Brain microvascular endothelial cell (primary cell): ENCODE measurements at regions not wholly inside any gene's neighbourhood (a gene's known extent, or its start where the extent isn't known, plus 50 kb on each side); places are given as distances from the start of the nearest gene placed in this dataset.
"Not testable (repeated sequence)": the region's sequence is repeated elsewhere in the genome, so short reads cannot be mapped to it uniquely, and the experiment has no call there.

Source experiments
- DNase-seq: peaks from one replicate; pipeline ENCODE4 v3.0.0-alpha.2; 2020
- H3K27ac ChIP-seq: fragments of 250-450 bp; sonication (Bioruptor Pico); 2 replicates; pipeline ENCODE4 v1.5.1; 2020; ENCODE audit warnings: mild to moderate bottlenecking, moderate library complexity
- H3K27me3 ChIP-seq: fragments of 250-450 bp; sonication (Bioruptor Pico); replicated peaks from 2 replicates; pipeline ENCODE4 v1.5.1; 2020; ENCODE audit warnings: mild to moderate bottlenecking
- H3K36me3 ChIP-seq: fragments of 250-450 bp; sonication (Bioruptor Pico); replicated peaks from 2 replicates; pipeline ENCODE4 v1.5.1; 2020; ENCODE audit warnings: mild to moderate bottlenecking
- H3K4me3 ChIP-seq: 2 replicates; pipeline ENCODE4 v1.5.1; 2011; ENCODE audit warnings: low read depth, mild to moderate bottlenecking, control low read depth, low read length, moderate library complexity
- CTCF ChIP-seq: IDR thresholded peaks from 2 replicates; pipeline ENCODE4 v1.5.1; 2011; ENCODE audit warnings: low read depth, mild to moderate bottlenecking, moderate library complexity, low read length, control low read depth, inconsistent platforms; ENCODE audit errors: missing control alignments
- in situ Hi-C: cut with HindIII; loops from 2 replicates; pipeline ENCODE4 v1.10.0; 2017; ENCODE audit warnings: low sequenced_read_pairs, low pct_ligation_motif_present

DNA sequence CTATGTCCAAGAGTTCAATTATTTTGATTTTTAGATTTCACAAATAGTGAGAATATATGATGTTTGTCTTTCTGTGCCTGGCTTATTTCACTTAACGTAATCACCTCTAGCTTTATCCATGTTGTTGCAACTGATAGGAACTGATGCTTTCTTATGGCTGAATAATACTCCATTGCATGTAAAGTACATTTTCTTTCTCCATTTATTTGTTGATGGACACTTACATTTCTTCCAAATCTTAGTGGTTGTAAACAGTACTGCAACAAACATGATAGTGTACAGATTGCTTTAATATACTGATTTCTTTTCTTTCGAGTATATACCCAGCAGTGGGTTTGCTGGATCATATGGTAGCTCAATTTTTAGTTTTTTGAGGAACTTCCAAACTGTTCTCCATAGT lies 600.6 kb upstream of the SEMA6D start:
- TF ChIP-seq CTCF: no peak

DNA sequence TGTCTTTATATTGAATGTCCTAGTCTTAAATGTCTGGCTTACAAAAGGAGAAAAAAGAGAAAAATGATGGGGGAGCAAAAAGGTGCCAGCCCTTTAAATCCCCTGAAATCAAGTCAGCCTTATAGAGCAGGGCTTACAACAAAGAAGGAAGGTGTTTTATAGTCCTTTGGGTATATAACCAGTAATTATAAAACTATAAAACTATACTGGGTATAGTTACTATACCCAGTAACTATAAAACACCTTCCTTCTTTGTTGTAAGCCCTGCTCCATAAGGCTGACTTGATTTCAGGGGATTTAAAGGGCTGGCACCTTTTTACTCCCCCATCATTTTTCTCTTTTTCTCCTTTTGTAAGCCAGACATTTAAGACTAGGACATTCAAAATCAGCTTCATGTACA lies 598.0 kb upstream of the SEMA6D start:
- in situ Hi-C loops: no loop called here

More for the DNA sequence above, 600.6 kb upstream of the SEMA6D start:
- no peaks in the 10 kb centered on the region for H3K36me3 ChIP-seq
- no peak overlapping the region for H3K27ac ChIP-seq
- in situ Hi-C loops: no loop called here
- DNase-seq: no peak
- no peaks in the 10 kb centered on the region for H3K27me3 ChIP-seq
- no peak overlapping the region for H3K4me3 ChIP-seq

DNA sequence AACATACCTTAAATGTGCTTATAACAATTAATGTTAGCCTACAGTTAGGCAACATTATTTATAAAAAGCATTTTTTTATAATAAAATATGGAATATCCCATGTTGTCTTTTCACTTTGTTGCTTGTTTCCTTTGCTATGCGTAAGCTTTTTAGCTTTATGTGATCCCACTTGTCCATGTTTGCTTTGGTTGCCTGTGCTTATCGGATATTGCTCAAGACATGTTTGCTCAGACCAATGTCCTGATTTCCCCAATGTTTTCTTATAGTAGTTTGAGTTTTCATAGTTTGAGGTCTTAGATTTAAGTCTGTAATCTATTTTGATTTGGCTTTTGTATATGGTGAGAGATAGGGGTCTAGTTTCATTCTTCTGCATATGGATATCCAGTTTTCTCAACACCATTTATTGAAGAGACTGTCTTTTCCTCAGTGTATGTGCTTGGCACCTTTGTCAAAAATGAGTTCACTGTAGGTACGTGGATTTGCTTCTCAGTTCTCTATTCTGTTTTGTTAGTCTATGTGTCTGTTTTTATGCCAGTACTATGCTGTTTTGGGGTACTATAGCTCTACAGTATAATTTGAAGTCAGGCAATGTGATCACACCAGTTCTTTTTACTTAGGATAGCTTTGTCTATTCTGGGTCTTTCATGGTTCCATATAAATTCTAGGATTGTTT lies 592.7 kb upstream of the SEMA6D start:
- no peak for TF ChIP-seq CTCF
- no peak overlapping the region for H3K27ac ChIP-seq
- no peak overlapping the region for H3K4me3 ChIP-seq
- H3K36me3 ChIP-seq: no peaks in the 10 kb centered on the region
- no peaks in the 10 kb centered on the region for H3K27me3 ChIP-seq
- DNase-seq: no peak
- in situ Hi-C loops: no loop called here

More for the DNA sequence above, 598.0 kb upstream of the SEMA6D start:
- H3K27me3 ChIP-seq: no peaks in the 10 kb centered on the region
- no peaks in the 10 kb centered on the region for H3K36me3 ChIP-seq
- no peak overlapping the region for H3K27ac ChIP-seq
- TF ChIP-seq CTCF: no peak
- no peak for DNase-seq
- H3K4me3 ChIP-seq: no peak overlapping the region

DNA sequence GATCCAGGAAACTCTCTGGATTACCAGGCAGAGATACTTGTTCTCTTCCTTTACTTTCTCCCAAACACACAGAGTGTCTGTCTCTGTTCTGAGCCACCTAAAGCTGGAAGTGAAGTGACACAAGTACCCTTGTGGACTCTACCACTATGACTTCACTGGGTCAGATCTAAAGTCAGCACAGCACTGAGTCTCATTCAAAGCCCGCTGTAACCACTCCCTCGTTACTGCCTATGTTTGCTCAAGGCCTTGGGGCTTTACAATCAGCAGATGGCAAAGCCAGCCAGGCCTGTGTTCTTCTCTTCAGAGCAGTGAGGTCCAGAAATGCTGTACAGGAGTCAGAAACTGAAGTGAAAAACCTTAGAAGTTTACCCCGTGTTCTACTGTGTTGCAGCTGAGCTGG lies 588.3 kb upstream of the SEMA6D start:
- in situ Hi-C loops: no loop called here
- no peak overlapping the region for H3K27ac ChIP-seq
- TF ChIP-seq CTCF: no peak
- H3K27me3 ChIP-seq: no peaks in the 10 kb centered on the region
- no peaks in the 10 kb centered on the region for H3K36me3 ChIP-seq
- no peak for DNase-seq
- H3K4me3 ChIP-seq: no peak overlapping the region

DNA sequence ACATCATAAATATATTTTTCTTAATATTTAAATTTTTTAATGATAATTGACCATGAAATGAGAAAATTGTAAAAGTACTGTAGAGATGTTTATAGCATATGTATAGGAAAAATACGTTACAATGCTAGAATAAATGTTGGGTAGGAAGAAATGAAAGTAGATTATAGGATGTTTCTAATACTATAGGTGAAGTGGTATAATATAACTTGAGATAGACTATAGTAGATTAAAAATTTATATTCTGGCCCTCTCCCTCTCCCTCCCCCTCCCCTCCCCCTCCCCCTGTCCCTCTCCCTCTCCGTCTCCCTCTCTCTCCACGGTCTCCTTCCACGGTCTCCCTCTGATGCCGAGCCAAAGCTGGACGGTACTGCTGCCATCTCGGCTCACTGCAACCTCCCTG lies 585.9 kb upstream of the SEMA6D start:
- DNase-seq, H3K27ac ChIP-seq, in situ Hi-C loops, H3K36me3 ChIP-seq, H3K4me3 ChIP-seq, H3K27me3 ChIP-seq: not testable (repeated sequence)

DNA sequence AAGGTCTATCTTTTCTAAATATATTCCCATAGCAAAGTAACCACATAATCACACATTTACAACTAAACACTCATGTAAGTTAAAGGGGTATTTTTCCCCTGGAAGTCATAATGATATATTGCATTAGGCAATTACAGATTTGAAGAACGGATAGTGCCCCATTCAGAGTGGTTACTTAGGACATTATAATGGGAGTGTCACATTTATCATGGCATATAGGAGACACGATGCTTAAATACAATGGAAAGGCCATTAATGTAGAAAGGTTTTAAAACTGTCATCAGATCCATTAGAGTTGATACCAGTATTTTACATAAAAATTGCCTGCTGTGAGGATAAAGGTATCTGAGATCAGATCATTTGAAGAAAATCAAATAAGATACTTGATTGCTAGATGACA lies 582.0 kb upstream of the SEMA6D start:
- TF ChIP-seq CTCF: no peak
- no peak for DNase-seq
- in situ Hi-C loops: no loop called here
- Histone ChIP-seq H3K27me3 (no peaks in the 10 kb centered on the region), H3K4me3 (no peak overlapping the region), H3K36me3 (no peaks in the 10 kb centered on the region), H3K27ac (no peak overlapping the region)
